ENCODE measurements at regions not wholly inside any gene's neighbourhood (a gene's known extent, or its start where the extent isn't known, plus 50 kb on each side); places are given as distances from the start of the nearest gene placed in this dataset.

- no peak overlapping the region for H3K4me3 ChIP-seq (ENCODE audit: low read depth, low read length)
- no peak for DNase-seq (ENCODE audit: low read depth)
- no peak for TF ChIP-seq CTCF (IDR thresholded peaks at IDR 0.05; ENCODE audit: control insufficient read depth, extremely low read depth, insufficient read depth)
Measured at GRCh38 chr5:165928971-165929370, 2362.5 kb upstream of the WWC1 start.

- DNase-seq (ENCODE audit: low read depth), result no peak
Measured at GRCh38 chr5:165940541-165940940, 2350.9 kb upstream of the WWC1 start.

GRCh38 chr5:165956854-165957253, 2334.6 kb upstream of the WWC1 start:
- TF ChIP-seq CTCF (IDR thresholded peaks at IDR 0.05; ENCODE audit: control insufficient read depth, extremely low read depth, insufficient read depth), result no peak
- DNase-seq (ENCODE audit: low read depth), result no peak
- no peak overlapping the region for H3K4me3 ChIP-seq (ENCODE audit: low read depth, low read length)

More at GRCh38 chr5:165940541-165940940, 2350.9 kb upstream of the WWC1 start:
- no peak overlapping the region for H3K4me3 ChIP-seq (ENCODE audit: low read depth, low read length)
- TF ChIP-seq CTCF (IDR thresholded peaks at IDR 0.05; ENCODE audit: control insufficient read depth, extremely low read depth, insufficient read depth), result no peak

- no peak for TF ChIP-seq CTCF (IDR thresholded peaks at IDR 0.05; ENCODE audit: control insufficient read depth, extremely low read depth, insufficient read depth)
- H3K4me3 ChIP-seq (ENCODE audit: low read depth, low read length), result no peak overlapping the region
- no peak for DNase-seq (ENCODE audit: low read depth)
Measured at GRCh38 chr5:165981671-165982070, 2309.8 kb upstream of the WWC1 start.

GRCh38 chr5:165996201-165996875, 2295.1 kb upstream of the WWC1 start:
- no peak for TF ChIP-seq CTCF (IDR thresholded peaks at IDR 0.05; ENCODE audit: control insufficient read depth, extremely low read depth, insufficient read depth)
- no peak for DNase-seq (ENCODE audit: low read depth)
- no peak overlapping the region for H3K4me3 ChIP-seq (ENCODE audit: low read depth, low read length)

- DNase-seq (ENCODE audit: low read depth), result no peak
- no peak for TF ChIP-seq CTCF (IDR thresholded peaks at IDR 0.05; ENCODE audit: control insufficient read depth, extremely low read depth, insufficient read depth)
- no peak overlapping the region for H3K4me3 ChIP-seq (ENCODE audit: low read depth, low read length)
Measured at GRCh38 chr5:165999693-166000320, 2291.6 kb upstream of the WWC1 start.

- peak; percentile 79 for DNase-seq (ENCODE audit: low read depth)
- no peak for TF ChIP-seq CTCF (IDR thresholded peaks at IDR 0.05; ENCODE audit: control insufficient read depth, extremely low read depth, insufficient read depth)
- H3K4me3 ChIP-seq (ENCODE audit: low read depth, low read length), result no peak overlapping the region
Measured at GRCh38 chr5:166004006-166004405, 2287.4 kb upstream of the WWC1 start.

All from LNCaP clone FGC (cell line).